ENCODE measurements at regions not wholly inside any gene's neighbourhood (a gene's known extent, or its start where the extent isn't known, plus 50 kb on each side); places are given as distances from the start of the nearest gene placed in this dataset.

GRCh38 chr10:78934994-78935602 lies 133.7 kb upstream of the ZMIZ1 start:
- Histone ChIP-seq H3K27me3 (no peaks in the 10 kb centered on the region), H3K4me3 (no peak overlapping the region), H3K9me3 (no peaks in the 10 kb centered on the region), H3K4me1 (no peaks in the 10 kb centered on the region), H3K36me3 (no peaks in the 10 kb centered on the region), H3K27ac (no peak overlapping the region)
- intact Hi-C loops (cut with DNase I), result no loop called here
- TF ChIP-seq CTCF (IDR thresholded peaks at IDR 0.05) (no peak), POLR2A (IDR thresholded peaks at IDR 0.05) (no peak)
- DNase-seq (no peak), ATAC-seq (no peak)
- 92% methylated on average over 2 of the region's 4 CpGs for WGBS (ENCODE audit: insufficient coverage, low coverage, low lambda C conversion rate, missing lambda C conversion rate)

GRCh38 chr10:78935697-78936407 lies 132.9 kb upstream of the ZMIZ1 start:
- Histone ChIP-seq H3K27me3 (no peaks in the 10 kb centered on the region), H3K9me3 (no peaks in the 10 kb centered on the region), H3K4me1 (no peaks in the 10 kb centered on the region), H3K27ac (no peak overlapping the region), H3K4me3 (no peak overlapping the region), H3K36me3 (no peaks in the 10 kb centered on the region)
- ATAC-seq (peak in 2 of 4 donors; percentile 28 to 43), DNase-seq (no peak)
- TF ChIP-seq CTCF (IDR thresholded peaks at IDR 0.05), result no peak
- no peak for TF ChIP-seq POLR2A (IDR thresholded peaks at IDR 0.05)
- WGBS (ENCODE audit: insufficient coverage, low coverage, low lambda C conversion rate, missing lambda C conversion rate), result 77% methylated on average over 5 of the region's 12 CpGs
- intact Hi-C loops (cut with DNase I), result no loop called here

GRCh38 chr10:78936412-78937342 lies 132.1 kb upstream of the ZMIZ1 start:
- intact Hi-C loops (cut with DNase I), result no loop called here
- TF ChIP-seq POLR2A (IDR thresholded peaks at IDR 0.05) (no peak), CTCF (IDR thresholded peaks at IDR 0.05) (no peak)
- ATAC-seq, result no peak
- WGBS (ENCODE audit: insufficient coverage, low coverage, low lambda C conversion rate, missing lambda C conversion rate), result 60% methylated on average over 1 of the region's 13 CpGs
- Histone ChIP-seq H3K4me3 (no peak overlapping the region), H3K4me1 (no peaks in the 10 kb centered on the region), H3K27ac (no peak overlapping the region), H3K27me3 (no peaks in the 10 kb centered on the region), H3K9me3 (no peaks in the 10 kb centered on the region), H3K36me3 (no peaks in the 10 kb centered on the region)
- no peak for DNase-seq

- Histone ChIP-seq H3K27me3 (no peaks in the 10 kb centered on the region), H3K4me3 (no peak overlapping the region), H3K27ac (no peak overlapping the region), H3K9me3 (no peaks in the 10 kb centered on the region), H3K4me1 (no peaks in the 10 kb centered on the region), H3K36me3 (no peaks in the 10 kb centered on the region)
- TF ChIP-seq POLR2A (IDR thresholded peaks at IDR 0.05) (no peak), CTCF (IDR thresholded peaks at IDR 0.05) (no peak)
- DNase-seq (peak in 1 of 3 donors; percentile 12), ATAC-seq (no peak)
- intact Hi-C loops (cut with DNase I), result no loop called here
- WGBS (ENCODE audit: insufficient coverage, low coverage, low lambda C conversion rate, missing lambda C conversion rate), result 56% methylated on average over 4 of the region's 5 CpGs
Measured at GRCh38 chr10:78937393-78937792, 131.4 kb upstream of the ZMIZ1 start.

Measured in right lobe of liver (tissue), 6 donors.